H1 (cell line): ENCODE measurements at regions not wholly inside any gene's neighbourhood (a gene's known extent, or its start where the extent isn't known, plus 50 kb on each side); places are given as distances from the start of the nearest gene placed in this dataset.

Source experiments
- CTCF ChIA-PET: fragments of 300-600 bp; sonication (Branson Sonifier 250); formaldehyde crosslinking; loops from one replicate; lab custom pipeline; 2021; ENCODE audit not compliant: partially characterized antibody; lab: Charles Lee
- POLR2A ChIA-PET: fragments of 300-600 bp; sonication (Branson Sonifier 250); formaldehyde crosslinking; loops from one replicate; lab custom pipeline; 2021; ENCODE audit warnings: inconsistent platforms; ENCODE audit not compliant: partially characterized antibody; lab: Charles Lee
- DNase-seq, 2 experiments: peaks; one replicate each; pipeline versions ENCODE4 v3.0.0 to v3.0.0-alpha.2; 2010 to 2022; ENCODE audit warnings: low spot score in 2 of 2, low read depth in 1 of 2, mixed read lengths in 1 of 2
- FAIRE-seq: peaks from 2 replicates; lab custom pipeline; 2011; peaks lifted over from hg19 to GRCh38; lab: Jason Lieb, UNC
- H2AFZ ChIP-seq: 2 replicates; pipeline ENCODE4 v1.8.1; 2012; ENCODE audit warnings: low read length, inconsistent platforms
- H2AK5ac ChIP-seq: 2 replicates; pipeline ENCODE4 v1.6.1; 2013; ENCODE audit warnings: low read depth, low read length
- H2BK120ac ChIP-seq: replicated peaks from 2 replicates; pipeline ENCODE3; 2013; ENCODE audit warnings: low read depth, low read length, inconsistent platforms
- H2BK12ac ChIP-seq: 2 replicates; pipeline ENCODE4 v1.6.1; 2013; ENCODE audit warnings: low read depth, low read length
- H2BK15ac ChIP-seq: 2 replicates; pipeline ENCODE4 v1.6.1; 2013; ENCODE audit warnings: low read length
- H2BK20ac ChIP-seq: 2 replicates; pipeline ENCODE4 v1.6.1; 2013; ENCODE audit warnings: low read length
- H2BK5ac ChIP-seq: 2 replicates; pipeline ENCODE4 v1.6.1; 2013; ENCODE audit warnings: low read depth, low read length
- H3K14ac ChIP-seq: 2 replicates; pipeline ENCODE4 v1.6.1; 2013; ENCODE audit warnings: inconsistent platforms; ENCODE audit not compliant: insufficient read length
- H3K18ac ChIP-seq: 2 replicates; pipeline ENCODE4 v1.6.1; 2013; ENCODE audit warnings: low read length; ENCODE audit errors: extremely low read depth
- H3K23ac ChIP-seq: 2 replicates; pipeline ENCODE4 v1.6.1; 2013; ENCODE audit warnings: inconsistent platforms; ENCODE audit not compliant: insufficient read length
- H3K23me2 ChIP-seq: 2 replicates; pipeline ENCODE4 v1.6.1; 2013; ENCODE audit warnings: low read depth, low read length
- H3K27ac ChIP-seq: 2 replicates; pipeline ENCODE4 v1.6.1; 2011; ENCODE audit warnings: low read depth, low read length, inconsistent platforms
- H3K27me3 ChIP-seq, 4 experiments: replicated peaks in 1 of 4; 1 replicate in 1 of 4; 2 replicates in 3 of 4; pipeline versions ENCODE4 v1.6.1 to v1.8.1; 2011 to 2013; ENCODE audit warnings: low read length in 3 of 4, mild to moderate bottlenecking in 3 of 4, inconsistent platforms in 2 of 4, mixed read lengths in 2 of 4, moderate library complexity in 1 of 4; ENCODE audit not compliant: control insufficient read depth in 3 of 4, insufficient read depth in 3 of 4; ENCODE audit errors: extremely low read depth in 1 of 4
- H3K36me3 ChIP-seq, 4 experiments: 2 replicates each; pipeline versions ENCODE4 v1.6.1 to v1.8.1; 2011 to 2013; ENCODE audit warnings: mild to moderate bottlenecking in 4 of 4, low read length in 3 of 4, moderate library complexity in 2 of 4, control low read depth in 1 of 4, inconsistent platforms in 1 of 4; ENCODE audit not compliant: insufficient read depth in 4 of 4, control insufficient read depth in 2 of 4
- H3K4ac ChIP-seq: replicated peaks from 2 replicates; pipeline ENCODE3; 2013; ENCODE audit warnings: low read length, low read depth, mixed read lengths, inconsistent platforms; ENCODE audit not compliant: insufficient read length
- H3K4me1 ChIP-seq, 4 experiments: replicated peaks in 1 of 4; 1 replicate in 1 of 4; 2 replicates in 3 of 4; pipeline versions ENCODE4 v1.6.1 to v1.8.1; 2011 to 2013; ENCODE audit warnings: low read length in 3 of 4, inconsistent platforms in 2 of 4, mixed read lengths in 1 of 4; ENCODE audit not compliant: insufficient read depth in 4 of 4, control insufficient read depth in 3 of 4
- H3K4me2 ChIP-seq, 2 experiments: 2 replicates each; pipeline versions ENCODE4 v1.6.1 to v1.8.1; 2011 to 2013; ENCODE audit warnings: low read depth in 2 of 2, low read length in 2 of 2, control low read depth in 1 of 2, inconsistent platforms in 1 of 2, mild to moderate bottlenecking in 1 of 2; ENCODE audit not compliant: insufficient read depth in 1 of 2
- H3K4me3 ChIP-seq, 4 experiments: fragments of 200-600, 300-600 bp in 1 of 4; sonication (generic), shearing (Covaris generic), sonication (Bioruptor Twin) in 1 of 4; 2 replicates each; pipeline versions ENCODE4 v1.5.1 to v1.8.1; 2011 to 2016; ENCODE audit warnings: low read length in 4 of 4, low read depth in 3 of 4, control low read depth in 2 of 4, inconsistent platforms in 2 of 4, mild to moderate bottlenecking in 2 of 4, mixed read lengths in 1 of 4, moderate library complexity in 1 of 4; ENCODE audit not compliant: insufficient read depth in 2 of 4; ENCODE audit errors: extremely low read depth in 1 of 4
- H3K56ac ChIP-seq: replicated peaks from 2 replicates; pipeline ENCODE3; 2013; ENCODE audit warnings: low read depth, mild to moderate bottlenecking, mixed read lengths, low read length, inconsistent platforms; ENCODE audit not compliant: insufficient read length
- H3K79me1 ChIP-seq: 2 replicates; pipeline ENCODE4 v1.6.1; 2013; ENCODE audit warnings: low read depth, low read length, control low read depth
- H3K79me2 ChIP-seq, 2 experiments: 2 replicates each; pipeline versions ENCODE4 v1.6.1 to v1.8.1; 2012 to 2013; ENCODE audit warnings: low read length in 2 of 2, mild to moderate bottlenecking in 2 of 2, inconsistent platforms in 1 of 2; ENCODE audit not compliant: insufficient read depth in 2 of 2, control insufficient read depth in 1 of 2
- H3K9ac ChIP-seq, 4 experiments: replicated peaks in 1 of 4; 1 replicate in 1 of 4; 2 replicates in 3 of 4; pipeline versions ENCODE4 v1.6.1 to v1.8.1; 2011 to 2013; ENCODE audit warnings: low read depth in 3 of 4, low read length in 3 of 4, control low read depth in 2 of 4, mild to moderate bottlenecking in 2 of 4, moderate library complexity in 2 of 4, inconsistent platforms in 1 of 4; ENCODE audit errors: extremely low read depth in 1 of 4
- H3K9me3 ChIP-seq, 2 experiments: 2 replicates each; pipeline versions ENCODE4 v1.6.1 to v1.8.1; 2012 to 2013; ENCODE audit warnings: mild to moderate bottlenecking in 2 of 2, moderate library complexity in 2 of 2, control low read depth in 1 of 2, inconsistent platforms in 1 of 2, low read depth in 1 of 2, low read length in 1 of 2, mixed read lengths in 1 of 2; ENCODE audit not compliant: insufficient read depth in 2 of 2
- H4K20me1 ChIP-seq, 2 experiments: replicated peaks in 1 of 2; 2 replicates each; pipeline versions ENCODE3 to v1.8.1; 2011 to 2013; ENCODE audit warnings: inconsistent platforms in 2 of 2, low read length in 2 of 2, mild to moderate bottlenecking in 1 of 2; ENCODE audit not compliant: insufficient read depth in 2 of 2, control insufficient read depth in 1 of 2
- H4K5ac ChIP-seq: 2 replicates; pipeline ENCODE4 v1.6.1; 2013; ENCODE audit warnings: low read length, low read depth, mixed read lengths, inconsistent platforms; ENCODE audit not compliant: insufficient read length
- H4K8ac ChIP-seq: 2 replicates; pipeline ENCODE4 v1.8.0; 2013; ENCODE audit warnings: mild to moderate bottlenecking, moderate library complexity, low read length, inconsistent platforms; ENCODE audit not compliant: insufficient read depth; ENCODE audit errors: extremely low read depth
- H4K91ac ChIP-seq: replicated peaks from 2 replicates; pipeline ENCODE3; 2013; ENCODE audit warnings: low read length, mixed read lengths, inconsistent platforms; ENCODE audit not compliant: insufficient read length
- WGBS, 2 experiments: shearing (Covaris generic) in 1 of 2; methylation state at CpG; one replicate each; pipeline versions ENCODE4 v1.1.6 to v1.1.7; 2013 to 2015; ENCODE audit warnings: low lambda C conversion rate in 2 of 2, mixed read lengths in 2 of 2, inconsistent platforms in 1 of 2, low coverage in 1 of 2, missing lambda C conversion rate in 1 of 2; ENCODE audit not compliant: insufficient replicate concordance in 2 of 2, insufficient coverage in 1 of 2, insufficient read length in 1 of 2; ENCODE audit errors: extremely low coverage in 1 of 2, missing lambda C conversion rate in 1 of 2; 5-methylcytosine and 5-hydroxymethylcytosine counted together

GRCh38 chr5:56406838-56407237 lies 173.7 kb upstream of the ANKRD55 start:
- no peak for DNase-seq
- Histone ChIP-seq H3K27me3 (no peaks in the 10 kb centered on the region), H3K9ac (no peak overlapping the region), H3K4me3 (no peak overlapping the region), H3K36me3 (no peaks in the 10 kb centered on the region), H4K8ac (no peak overlapping the region), H3K23me2 (no peaks in the 10 kb centered on the region), H3K9me3 (no peaks in the 10 kb centered on the region), H3K79me1 (no peaks in the 10 kb centered on the region), H3K23ac (no peak overlapping the region), H2BK120ac (no peak overlapping the region), H4K20me1 (no peaks in the 10 kb centered on the region), H2BK5ac (no peak overlapping the region), H4K5ac (no peak overlapping the region), H2AFZ (no peak overlapping the region; the same call in 1 of the 2 replicates), H3K18ac (no peak overlapping the region), H2AK5ac (no peak overlapping the region), H2BK15ac (no peak overlapping the region), H3K56ac (no peak overlapping the region), H3K79me2 (no peaks in the 10 kb centered on the region), H4K91ac (no peak overlapping the region), H3K4me2 (no peak overlapping the region), H3K27ac (no peak overlapping the region), H2BK20ac (no peak overlapping the region), H3K4me1 (peaks cover 0 to 2% (median 0%) of the 10 kb centered on the region in 4 experiments; a peak in 2 of 7 replicates), H3K4ac (no peak overlapping the region), H3K14ac (no peak overlapping the region), H2BK12ac (peak overlapping the region; percentile 53; the same call in 1 of the 2 replicates)
- CTCF ChIA-PET, result interaction anchor here (0.8 kb wide), 1 partner anchor 136 kb away, joined by 3 read pairs; no protein-coding TSS in a partner anchor
- FAIRE-seq, result no peak
- WGBS, 2 experiments, result 88% methylated on average over 2 of the region's 2 CpGs; no CpG with 5 or more reads in 1 of the 2 experiments
- POLR2A ChIA-PET, result no interaction called here
